Activated naive CD8-positive, alpha-beta T cell treated with anti-CD3 and anti-CD28 coated beads, Interleukin-2, amount 10 ng/mL, durations not matched to agents 7 days and 5 days (primary cell): ENCODE measurements at regions not wholly inside any gene's neighbourhood (a gene's known extent, or its start where the extent isn't known, plus 50 kb on each side); places are given as distances from the start of the nearest gene placed in this dataset.

Experiments
- ATAC-seq: fragments of 150-1000 bp; cut with Tn5 transposase; one replicate; pipeline ENCODE4 v1.10.0; 2021; ENCODE audit warnings: low read depth, moderate library complexity
- POLR2A ChIA-PET: fragments of 350-600 bp; sonication (Branson Sonifier 250); formaldehyde crosslinking; loops from one replicate; lab custom pipeline; 2021; ENCODE audit warnings: antibody characterized with exemption; lab: Charles Lee
- DNase-seq: peaks from one replicate; pipeline ENCODE4 v3.0.0; 2021
- H3K27ac Mint-ChIP-seq: one replicate; pipeline ENCODE4 v1.8.0; 2022; ENCODE audit warnings: mild to moderate bottlenecking, mixed read lengths
- H3K27me3 Mint-ChIP-seq: one replicate; pipeline ENCODE4 v1.8.0; 2022; ENCODE audit warnings: mild to moderate bottlenecking, moderate library complexity, mixed read lengths
- H3K36me3 Mint-ChIP-seq: one replicate; pipeline ENCODE4 v1.8.0; 2021; ENCODE audit warnings: mild to moderate bottlenecking, mixed read lengths
- H3K4me1 Mint-ChIP-seq: one replicate; pipeline ENCODE4 v1.8.0; 2021; ENCODE audit warnings: mixed read lengths
- H3K4me3 Mint-ChIP-seq: one replicate; pipeline ENCODE4 v1.8.0; 2022; ENCODE audit warnings: mild to moderate bottlenecking, moderate library complexity, mixed read lengths
- H3K9me3 Mint-ChIP-seq: one replicate; pipeline ENCODE4 v1.8.0; 2021; ENCODE audit warnings: mixed read lengths

- Mint-ChIP-seq H3K4me1 (peaks cover 17% of the 10 kb centered on the region), H3K27ac (no peak overlapping the region)
Measured at GRCh38 chr2:128624956-128625355, 306.3 kb upstream of the HS6ST1 start.

GRCh38 chr2:128625421-128625820 lies 306.8 kb upstream of the HS6ST1 start:
- Mint-ChIP-seq H3K4me1 (peaks cover 17% of the 10 kb centered on the region), H3K27me3 (peaks cover 50% of the 10 kb centered on the region), H3K36me3 (no peaks in the 10 kb centered on the region), H3K27ac (no peak overlapping the region), H3K9me3 (no peaks in the 10 kb centered on the region), H3K4me3 (no peak overlapping the region)
- ATAC-seq (no peak), DNase-seq (no peak)
- POLR2A ChIA-PET = no interaction called here

More at GRCh38 chr2:128624956-128625355, 306.3 kb upstream of the HS6ST1 start:
- Mint-ChIP-seq H3K36me3 (no peaks in the 10 kb centered on the region), H3K4me3 (no peak overlapping the region), H3K9me3 (no peaks in the 10 kb centered on the region), H3K27me3 (peaks cover 50% of the 10 kb centered on the region)
- ATAC-seq (no peak), DNase-seq (no peak)
- POLR2A ChIA-PET = no interaction called here

GRCh38 chr2:128625963-128626759 lies 307.5 kb upstream of the HS6ST1 start:
- Mint-ChIP-seq H3K27ac (peak overlapping the region; percentile 7), H3K36me3 (no peaks in the 10 kb centered on the region), H3K9me3 (no peaks in the 10 kb centered on the region), H3K4me3 (no peak overlapping the region), H3K4me1 (peaks cover 20% of the 10 kb centered on the region), H3K27me3 (peaks cover 55% of the 10 kb centered on the region)
- POLR2A ChIA-PET = no interaction called here
- DNase-seq = peak; percentile 17
- no peak for ATAC-seq

- no peak for ATAC-seq
- Mint-ChIP-seq H3K4me1 (peaks cover 25% of the 10 kb centered on the region), H3K27ac (no peak overlapping the region), H3K9me3 (no peaks in the 10 kb centered on the region), H3K36me3 (no peaks in the 10 kb centered on the region), H3K4me3 (no peak overlapping the region), H3K27me3 (peaks cover 59% of the 10 kb centered on the region)
- POLR2A ChIA-PET = no interaction called here
- peak; percentile 10 for DNase-seq
Measured at GRCh38 chr2:128626760-128627511, 308.3 kb upstream of the HS6ST1 start.

GRCh38 chr2:128628206-128628605 lies 309.5 kb upstream of the HS6ST1 start:
- Mint-ChIP-seq H3K4me1 (peaks cover 28% of the 10 kb centered on the region), H3K9me3 (no peaks in the 10 kb centered on the region), H3K27me3 (peaks cover 63% of the 10 kb centered on the region), H3K36me3 (no peaks in the 10 kb centered on the region), H3K27ac (no peak overlapping the region), H3K4me3 (no peak overlapping the region)
- DNase-seq (peak; percentile 14), ATAC-seq (no peak)
- POLR2A ChIA-PET = no interaction called here

- DNase-seq (no peak), ATAC-seq (no peak)
- no peak overlapping the region for H3K4me3 Mint-ChIP-seq
- peaks cover 64% of the 10 kb centered on the region for H3K27me3 Mint-ChIP-seq
- no peaks in the 10 kb centered on the region for H3K9me3 Mint-ChIP-seq
- H3K4me1 Mint-ChIP-seq = peaks cover 23% of the 10 kb centered on the region
- H3K27ac Mint-ChIP-seq = no peak overlapping the region
- H3K36me3 Mint-ChIP-seq = no peaks in the 10 kb centered on the region
- POLR2A ChIA-PET = no interaction called here
Measured at GRCh38 chr2:128628996-128629395, 310.3 kb upstream of the HS6ST1 start.

GRCh38 chr2:128630974-128631697 lies 312.5 kb upstream of the HS6ST1 start:
- Mint-ChIP-seq H3K27me3 (peaks cover 54% of the 10 kb centered on the region), H3K27ac (no peak overlapping the region), H3K9me3 (no peaks in the 10 kb centered on the region), H3K36me3 (no peaks in the 10 kb centered on the region), H3K4me1 (peaks cover 11% of the 10 kb centered on the region), H3K4me3 (no peak overlapping the region)
- POLR2A ChIA-PET = no interaction called here
- DNase-seq = peak; percentile 22
- peak; percentile 26 for ATAC-seq

- H3K27me3 Mint-ChIP-seq = peaks cover 50% of the 10 kb centered on the region
- peaks cover 11% of the 10 kb centered on the region for H3K4me1 Mint-ChIP-seq
- ATAC-seq (no peak), DNase-seq (peak; percentile 20)
- H3K9me3 Mint-ChIP-seq = no peaks in the 10 kb centered on the region
- H3K27ac Mint-ChIP-seq = no peak overlapping the region
- H3K4me3 Mint-ChIP-seq = no peak overlapping the region
- POLR2A ChIA-PET = no interaction called here
- H3K36me3 Mint-ChIP-seq = no peaks in the 10 kb centered on the region
Measured at GRCh38 chr2:128631698-128632500, 313.2 kb upstream of the HS6ST1 start.

GRCh38 chr2:128632501-128632800 lies 313.8 kb upstream of the HS6ST1 start:
- Mint-ChIP-seq H3K36me3 (no peaks in the 10 kb centered on the region), H3K27me3 (peaks cover 44% of the 10 kb centered on the region), H3K9me3 (no peaks in the 10 kb centered on the region), H3K27ac (no peak overlapping the region), H3K4me3 (no peak overlapping the region), H3K4me1 (peaks cover 11% of the 10 kb centered on the region)
- ATAC-seq = no peak
- DNase-seq = peak; percentile 4
- POLR2A ChIA-PET = no interaction called here

- Mint-ChIP-seq H3K27me3 (peaks cover 40% of the 10 kb centered on the region), H3K9me3 (no peaks in the 10 kb centered on the region), H3K4me1 (peaks cover 11% of the 10 kb centered on the region), H3K27ac (no peak overlapping the region), H3K36me3 (no peaks in the 10 kb centered on the region), H3K4me3 (no peak overlapping the region)
- POLR2A ChIA-PET = no interaction called here
- ATAC-seq (no peak), DNase-seq (no peak)
Measured at GRCh38 chr2:128633501-128633900, 314.8 kb upstream of the HS6ST1 start.

GRCh38 chr2:128635361-128635900 lies 316.8 kb upstream of the HS6ST1 start:
- Mint-ChIP-seq H3K9me3 (no peaks in the 10 kb centered on the region), H3K27ac (no peak overlapping the region), H3K4me3 (no peak overlapping the region), H3K36me3 (no peaks in the 10 kb centered on the region), H3K4me1 (peaks cover 11% of the 10 kb centered on the region), H3K27me3 (peaks cover 25% of the 10 kb centered on the region)
- no peak for ATAC-seq
- POLR2A ChIA-PET = no interaction called here
- no peak for DNase-seq

- POLR2A ChIA-PET = no interaction called here
- Mint-ChIP-seq H3K36me3 (no peaks in the 10 kb centered on the region), H3K27me3 (peaks cover 17% of the 10 kb centered on the region), H3K4me3 (no peak overlapping the region), H3K4me1 (peaks cover 4% of the 10 kb centered on the region), H3K9me3 (no peaks in the 10 kb centered on the region), H3K27ac (no peak overlapping the region)
- DNase-seq = no peak
- no peak for ATAC-seq
Measured at GRCh38 chr2:128636802-128637147, 318.1 kb upstream of the HS6ST1 start.
